HEK293 (cell line): ENCODE measurements at regions not wholly inside any gene's neighbourhood (a gene's known extent, or its start where the extent isn't known, plus 50 kb on each side); places are given as distances from the start of the nearest gene placed in this dataset.

Experiments
- CTCF ChIA-PET: fragments of 350-600 bp; formaldehyde crosslinking; extraction: SDS; loops from one replicate; lab custom pipeline; 2021; ENCODE audit warnings: antibody characterized with exemption; lab: Yijun Ruan, JAX
- POLR2A ChIA-PET: fragments of 300-600 bp; formaldehyde crosslinking; extraction: SDS; loops from one replicate; lab custom pipeline; 2020; ENCODE audit warnings: antibody characterized with exemption, inconsistent platforms; lab: Yijun Ruan, JAX
- H3K27ac ChIP-seq: fragments of 200-500 bp; sonication (Bioruptor generic); 2 replicates; pipeline ENCODE4 v1.5.1; 2014; ENCODE audit warnings: low read depth, low read length, control low read depth, inconsistent platforms; ENCODE audit errors: extremely low read depth
- H3K36me3 ChIP-seq, 2 experiments: fragments of 200-500 bp in 1 of 2; sonication (Bioruptor generic) in 1 of 2; 1 replicate in 1 of 2; 2 replicates in 1 of 2; pipeline ENCODE4 v1.5.1; 2014 to 2017; ENCODE audit warnings: inconsistent platforms in 2 of 2, low read length in 2 of 2; ENCODE audit not compliant: control insufficient read depth in 2 of 2, insufficient read depth in 1 of 2
- H3K4me1 ChIP-seq: fragments of 200-500 bp; sonication (Bioruptor generic); 2 replicates; pipeline ENCODE4 v1.5.1; 2014; ENCODE audit warnings: mild to moderate bottlenecking, low read length, inconsistent platforms; ENCODE audit not compliant: control insufficient read depth, insufficient read depth
- H3K4me3 ChIP-seq: 2 replicates; pipeline ENCODE4 v1.5.1; 2011; ENCODE audit warnings: low read depth, mild to moderate bottlenecking, control low read depth, low read length, moderate library complexity
- H3K9me3 ChIP-seq: fragments of 200-500 bp; sonication (Bioruptor generic); 2 replicates; pipeline ENCODE4 v1.5.1; 2014; ENCODE audit warnings: low read depth, low read length, inconsistent platforms; ENCODE audit not compliant: control insufficient read depth, insufficient read depth
- FEZF1 ChIP-seq: fragments of 450-650 bp; formaldehyde crosslinking; IDR thresholded peaks from 2 replicates; pipeline ENCODE4 v1.5.1; 2016; ENCODE audit warnings: missing biosample characterization, missing genetic modification characterization
- KLF17 ChIP-seq: fragments of 450-650 bp; formaldehyde crosslinking; IDR thresholded peaks from 2 replicates; pipeline ENCODE4 v1.5.1; 2016; ENCODE audit warnings: missing biosample characterization, missing genetic modification characterization
- KLF7 ChIP-seq: fragments of 450-650 bp; formaldehyde crosslinking; IDR thresholded peaks from 2 replicates; pipeline ENCODE4 v1.5.1; 2016; ENCODE audit warnings: missing biosample characterization, missing genetic modification characterization, borderline replicate concordance
- PRDM10 ChIP-seq: fragments of 450-650 bp; formaldehyde crosslinking; IDR thresholded peaks from 2 replicates; pipeline ENCODE4 v1.5.1; 2016; ENCODE audit warnings: missing biosample characterization, missing genetic modification characterization
- PRDM4 ChIP-seq: fragments of 450-650 bp; formaldehyde crosslinking; IDR thresholded peaks from 2 replicates; pipeline ENCODE4 v1.5.1; 2017; ENCODE audit warnings: missing biosample characterization, missing genetic modification characterization
- PRDM6 ChIP-seq: fragments of 450-650 bp; formaldehyde crosslinking; IDR thresholded peaks from 2 replicates; pipeline ENCODE4 v1.5.1; 2017; ENCODE audit warnings: missing biosample characterization, missing genetic modification characterization
- ZBTB10 ChIP-seq: fragments of 450-650 bp; formaldehyde crosslinking; IDR thresholded peaks from 2 replicates; pipeline ENCODE4 v1.5.1; 2016; ENCODE audit warnings: missing biosample characterization, missing genetic modification characterization
- ZBTB20 ChIP-seq: fragments of 450-650 bp; formaldehyde crosslinking; IDR thresholded peaks from 2 replicates; pipeline ENCODE4 v1.5.1; 2016; ENCODE audit warnings: missing biosample characterization, missing genetic modification characterization
- ZNF23 ChIP-seq: fragments of 450-650 bp; formaldehyde crosslinking; IDR thresholded peaks from 2 replicates; pipeline ENCODE4 v1.5.1; 2016; ENCODE audit warnings: missing biosample characterization, missing genetic modification characterization, borderline replicate concordance
- ZNF426 ChIP-seq: fragments of 450-650 bp; formaldehyde crosslinking; IDR thresholded peaks from 2 replicates; pipeline ENCODE4 v1.5.1; 2017; ENCODE audit warnings: missing biosample characterization, missing genetic modification characterization, mild to moderate bottlenecking, inconsistent platforms, moderate library complexity
- ZNF513 ChIP-seq: fragments of 450-650 bp; IDR thresholded peaks from 2 replicates; pipeline ENCODE4 v1.5.1; 2018; ENCODE audit warnings: missing biosample characterization, missing genetic modification characterization
- ZNF571 ChIP-seq: fragments of 450-650 bp; formaldehyde crosslinking; IDR thresholded peaks from 2 replicates; pipeline ENCODE4 v1.5.0; 2017; ENCODE audit warnings: missing biosample characterization, missing genetic modification characterization
- ZNF600 ChIP-seq: fragments of 450-650 bp; formaldehyde crosslinking; IDR thresholded peaks from 2 replicates; pipeline ENCODE4 v1.5.1; 2016; ENCODE audit warnings: missing biosample characterization, missing genetic modification characterization
- ZNF658 ChIP-seq: fragments of 450-650 bp; formaldehyde crosslinking; IDR thresholded peaks from 2 replicates; pipeline ENCODE4; 2016; ENCODE audit warnings: missing biosample characterization, missing genetic modification characterization
- ZNF670 ChIP-seq: fragments of 450-650 bp; formaldehyde crosslinking; IDR thresholded peaks from 2 replicates; pipeline ENCODE4 v1.5.1; 2016; ENCODE audit warnings: missing biosample characterization, missing genetic modification characterization, low read depth
- ZNF830 ChIP-seq: fragments of 450-650 bp; IDR thresholded peaks from 2 replicates; pipeline ENCODE4 v1.5.0; 2018; ENCODE audit warnings: missing biosample characterization, missing genetic modification characterization, low read depth, mild to moderate bottlenecking, moderate library complexity
- ZSCAN16 ChIP-seq: fragments of 450-650 bp; formaldehyde crosslinking; IDR thresholded peaks from 2 replicates; pipeline ENCODE4 v1.5.1; 2016; ENCODE audit warnings: missing biosample characterization, missing genetic modification characterization

GRCh38 chr5:128681096-128681495 is 143.1 kb upstream of the FBN2 start (continued):
- TF ChIP-seq ZBTB10 (tag by site-specific recombination) (no peak), ZNF426 (no peak)

GRCh38 chr5:128681764-128682592 is 143.9 kb upstream of the FBN2 start:
- Histone ChIP-seq H3K4me1 (no peaks in the 10 kb centered on the region), H3K27ac (no peak overlapping the region), H3K9me3 (no peaks in the 10 kb centered on the region), H3K4me3 (no peak overlapping the region), H3K36me3 (no peaks in the 10 kb centered on the region)
- ChIA-PET CTCF (interaction anchor here (0.6 to 0.8 kb wide), 2 partner anchors 11 to 498 kb away, joined by 3 to 4 read pairs; no protein-coding TSS in a partner anchor), POLR2A (no interaction called here)
- TF ChIP-seq PRDM10 (tag by site-specific recombination): peak; percentile 54; the same call in 1 of the 2 replicates
- peak; percentile 59; the same call in 1 of the 2 replicates for TF ChIP-seq FEZF1 (tag by site-specific recombination)
- TF ChIP-seq ZBTB20 (tag by site-specific recombination): 0 out of 2 replicates have a peak, but pooled peaks have one; percentile 21
- no peak for TF ChIP-seq ZNF830 (tag by site-specific recombination)
- no peak for TF ChIP-seq KLF17
- TF ChIP-seq ZNF513 (tag by site-specific recombination): no peak
- TF ChIP-seq PRDM6 (tag by site-specific recombination): 0 out of 2 replicates have a peak, but pooled peaks have one; percentile 33

- ChIA-PET POLR2A (no interaction called here), CTCF (interaction anchor here (0.8 to 1.5 kb wide), 2 partner anchors 8 to 10 kb away, joined by 3 to 5 read pairs; no protein-coding TSS in a partner anchor)
- Histone ChIP-seq H3K4me3 (no peak overlapping the region), H3K27ac (no peak overlapping the region), H3K9me3 (no peaks in the 10 kb centered on the region), H3K36me3 (no peaks in the 10 kb centered on the region), H3K4me1 (no peaks in the 10 kb centered on the region)
- TF ChIP-seq ZNF571 (no peak), ZNF658 (tag by site-specific recombination) (no peak), ZNF23 (tag by site-specific recombination) (no peak), ZNF600 (no peak), ZNF670 (no peak), ZSCAN16 (tag by site-specific recombination) (no peak), PRDM4 (tag by site-specific recombination) (no peak), KLF7 (tag by site-specific recombination) (no peak)
Measured at GRCh38 chr5:128682669-128683068, 144.6 kb upstream of the FBN2 start.
